Esophagus (tissue), 2 donors: ENCODE measurements at regions not wholly inside any gene's neighbourhood (a gene's known extent, or its start where the extent isn't known, plus 50 kb on each side); places are given as distances from the start of the nearest gene placed in this dataset.

ENCODE experiments used
- H3K27ac ChIP-seq, 2 donors: one replicate each; pipeline ENCODE4 v1.5.1; 2013; ENCODE audit warnings: low read depth in 2 of 2, mild to moderate bottlenecking in 2 of 2, inconsistent platforms in 1 of 2, low read length in 1 of 2, moderate library complexity in 1 of 2
- H3K27me3 ChIP-seq, 2 donors: one replicate each; pipeline ENCODE4 v1.6.1; 2013; ENCODE audit warnings: low read length in 2 of 2, control low read depth in 1 of 2, mild to moderate bottlenecking in 1 of 2; ENCODE audit not compliant: insufficient read depth in 2 of 2, control insufficient read depth in 1 of 2
- H3K36me3 ChIP-seq, 2 donors: one replicate each; pipeline ENCODE4 v1.6.1; 2013; ENCODE audit warnings: low read length in 1 of 2; ENCODE audit not compliant: control insufficient read depth in 2 of 2, insufficient read depth in 2 of 2
- H3K4me1 ChIP-seq, 2 donors: one replicate each; pipeline ENCODE4 v1.6.1; 2013; ENCODE audit warnings: low read length in 1 of 2; ENCODE audit not compliant: control insufficient read depth in 2 of 2, insufficient read depth in 2 of 2
- H3K4me3 ChIP-seq, 2 donors: one replicate each; pipeline ENCODE4 v1.5.1; 2013; ENCODE audit warnings: low read length in 2 of 2, mild to moderate bottlenecking in 2 of 2, low read depth in 1 of 2, moderate library complexity in 1 of 2
- H3K9me3 ChIP-seq, 2 donors: one replicate each; pipeline ENCODE4 v1.6.1; 2013; ENCODE audit warnings: mild to moderate bottlenecking in 2 of 2, low read depth in 1 of 2, low read length in 1 of 2, moderate library complexity in 1 of 2; ENCODE audit not compliant: control insufficient read depth in 2 of 2, insufficient read depth in 1 of 2
- WGBS, 2 donors: extraction: QIAGEN DNeasy Blood & Tissue Kit; methylation state at CpG; one replicate each; pipeline ENCODE4 v1.1.7; 2013; 5-methylcytosine and 5-hydroxymethylcytosine counted together
- donor health status: healthy with polysubstance abuse.
- donor health status: Bipolar disorder and iron deficiency.

GRCh38 chr2:55114082-55114481 lies 63.8 kb upstream of the RTN4 start:
- WGBS, 2 donors: 80 to 92% methylated on average over 5 of the region's 5 CpGs
- no peaks in the 10 kb centered on the region for H3K27me3 ChIP-seq
- H3K36me3 ChIP-seq: no peaks in the 10 kb centered on the region
- no peak overlapping the region for H3K27ac ChIP-seq
- H3K4me1 ChIP-seq: peaks cover 0 to 2% of the 10 kb centered on the region in 2 donors
- no peaks in the 10 kb centered on the region for H3K9me3 ChIP-seq
- no peak overlapping the region for H3K4me3 ChIP-seq

- Histone ChIP-seq H3K4me1 (peaks cover 0 to 2% of the 10 kb centered on the region in 2 donors), H3K27ac (peak overlapping the region; percentile 62 to 88), H3K9me3 (no peaks in the 10 kb centered on the region), H3K36me3 (no peaks in the 10 kb centered on the region), H3K4me3 (no peak overlapping the region), H3K27me3 (no peaks in the 10 kb centered on the region)
- 42 to 60% methylated on average over 13 of the region's 13 CpGs for WGBS, 2 donors
Measured at GRCh38 chr2:55112229-55113031, 62.2 kb upstream of the RTN4 start.

DNA sequence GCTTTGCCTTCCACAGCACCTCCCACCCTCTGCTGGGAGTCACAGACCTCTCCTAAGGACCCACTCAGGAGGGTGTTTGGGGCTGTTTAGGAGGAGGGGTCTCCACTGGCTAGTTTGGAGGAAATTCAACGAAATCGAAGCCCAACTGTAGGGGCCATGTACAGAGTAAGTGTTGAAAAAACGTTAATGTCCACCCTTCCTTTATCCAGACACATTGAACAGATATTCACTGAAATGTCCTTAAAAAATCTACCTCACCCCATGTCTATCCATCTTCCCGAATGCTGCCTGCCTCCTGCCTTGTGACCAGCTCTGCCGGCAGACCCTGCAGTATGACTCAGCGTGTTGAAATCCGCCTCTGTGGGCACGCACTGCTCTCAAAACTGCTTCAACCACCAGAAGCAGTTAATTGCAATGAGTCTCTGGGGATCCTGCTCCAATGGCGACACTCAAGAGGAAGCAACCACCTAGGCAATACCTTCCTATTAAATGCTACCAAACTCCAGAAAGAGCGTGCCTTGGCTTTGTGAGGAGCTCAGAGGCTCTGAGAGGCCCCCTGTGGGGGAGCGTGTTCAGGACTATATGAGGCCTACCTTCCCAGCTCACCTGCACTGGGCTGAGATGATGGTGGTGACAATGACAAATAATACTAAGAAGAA lies 61.4 kb upstream of the RTN4 start:
- Histone ChIP-seq H3K27me3 (no peaks in the 10 kb centered on the region), H3K4me1 (peaks cover 0 to 2% of the 10 kb centered on the region in 2 donors), H3K9me3 (no peaks in the 10 kb centered on the region), H3K27ac (peak overlapping the region; percentile 62 to 88), H3K4me3 (no peak overlapping the region), H3K36me3 (no peaks in the 10 kb centered on the region)
- WGBS, 2 donors: 64 to 77% methylated on average over 11 of the region's 11 CpGs

DNA sequence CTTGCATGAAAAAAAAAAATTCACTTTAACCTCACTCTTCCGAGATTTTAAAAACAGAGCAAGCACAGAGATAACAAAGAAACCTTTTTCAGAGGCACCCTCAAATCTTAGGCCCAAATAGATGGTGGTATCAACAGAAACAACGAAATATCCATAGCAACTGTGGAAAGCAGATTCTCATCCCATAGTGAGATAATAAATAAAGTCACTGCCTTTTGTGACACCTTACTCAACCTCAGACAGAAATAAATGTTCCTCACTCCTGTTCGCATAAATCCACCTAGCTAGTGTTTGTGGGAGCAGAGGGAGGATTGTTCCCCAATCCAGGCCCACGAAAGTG lies 60.9 kb upstream of the RTN4 start:
- H3K4me1 ChIP-seq: peaks cover 0 to 2% of the 10 kb centered on the region in 2 donors
- WGBS, 2 donors: 84 to 86% methylated on average over 4 of the region's 4 CpGs
- H3K4me3 ChIP-seq: no peak overlapping the region
- H3K27me3 ChIP-seq: no peaks in the 10 kb centered on the region
- peak overlapping the region; percentile 62 to 88 for H3K27ac ChIP-seq
- no peaks in the 10 kb centered on the region for H3K36me3 ChIP-seq
- no peaks in the 10 kb centered on the region for H3K9me3 ChIP-seq

DNA sequence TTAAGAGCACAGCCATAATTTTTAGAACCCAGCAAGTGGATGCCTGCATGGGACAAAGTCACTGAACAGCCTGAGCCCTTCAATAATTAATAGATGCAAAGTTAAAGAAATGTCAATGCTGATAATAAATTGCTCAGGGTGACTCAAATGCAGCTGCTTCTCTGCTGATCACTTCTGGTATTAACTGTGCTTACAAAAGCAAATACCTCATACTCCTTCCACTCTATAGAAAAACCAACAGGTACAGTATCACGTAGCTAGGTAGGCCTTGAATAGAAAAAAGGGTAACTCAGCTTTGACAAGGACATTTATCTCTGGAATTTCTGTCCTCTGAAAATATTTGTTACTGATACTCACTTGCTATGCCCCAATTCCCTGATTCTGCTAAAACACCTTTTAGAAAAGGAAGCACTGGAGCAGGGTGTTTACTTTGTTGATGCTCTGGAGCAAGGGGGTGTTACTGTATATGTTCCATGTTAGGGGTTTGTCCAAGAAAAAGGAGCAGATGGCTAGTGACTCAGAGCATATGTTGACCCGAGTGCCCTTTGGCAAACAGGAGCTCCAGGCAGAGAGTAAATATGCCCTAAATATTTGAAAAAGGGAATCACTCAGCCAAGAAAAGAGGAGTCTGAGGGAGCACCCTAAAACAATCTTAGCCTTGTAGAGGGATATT lies 59.1 kb upstream of the RTN4 start:
- WGBS, 2 donors: 44 to 51% methylated on average over 2 of the region's 2 CpGs
- Histone ChIP-seq H3K36me3 (no peaks in the 10 kb centered on the region), H3K9me3 (no peaks in the 10 kb centered on the region), H3K27me3 (no peaks in the 10 kb centered on the region), H3K4me3 (no peak overlapping the region), H3K4me1 (peaks cover 0 to 2% of the 10 kb centered on the region in 2 donors), H3K27ac (peak overlapping the region in 1 of 2 donors; percentile 41)

- Histone ChIP-seq H3K4me3 (no peak overlapping the region), H3K9me3 (no peaks in the 10 kb centered on the region), H3K36me3 (no peaks in the 10 kb centered on the region), H3K27ac (no peak overlapping the region), H3K27me3 (no peaks in the 10 kb centered on the region), H3K4me1 (peaks cover 0 to 2% of the 10 kb centered on the region in 2 donors)
- 68 to 77% methylated on average over 7 of the region's 7 CpGs for WGBS, 2 donors
Measured at GRCh38 chr2:55108456-55109160, 58.4 kb upstream of the RTN4 start.

- no peaks in the 10 kb centered on the region for H3K36me3 ChIP-seq
- no peak overlapping the region for H3K27ac ChIP-seq
- H3K4me3 ChIP-seq: no peak overlapping the region
- no peaks in the 10 kb centered on the region for H3K27me3 ChIP-seq
- no peaks in the 10 kb centered on the region for H3K4me1 ChIP-seq
- H3K9me3 ChIP-seq: no peaks in the 10 kb centered on the region
Measured at GRCh38 chr2:55107436-55107835, 57.2 kb upstream of the RTN4 start.

DNA sequence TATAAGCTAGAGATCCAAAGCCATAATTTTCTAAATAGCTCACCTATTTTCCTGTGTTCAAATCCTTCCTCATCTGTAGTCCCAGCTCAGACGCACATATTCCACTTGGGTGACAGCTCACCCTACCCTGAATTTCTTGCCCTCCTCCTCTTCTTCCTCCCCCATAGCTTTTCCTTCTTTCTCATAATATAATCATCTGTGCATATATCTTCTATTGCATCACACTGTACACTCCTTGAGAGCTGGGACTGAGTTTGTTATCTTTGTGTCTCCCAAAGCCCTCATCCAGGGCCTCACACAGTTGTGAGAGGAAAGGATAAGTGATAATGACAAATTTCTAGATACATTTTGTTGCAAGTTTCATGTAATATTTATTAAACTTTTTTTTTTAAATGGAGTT lies 55.9 kb upstream of the RTN4 start:
- WGBS, 2 donors: 90 to 94% methylated on average over 1 of the region's 1 CpG
- H3K27me3 ChIP-seq: no peaks in the 10 kb centered on the region
- no peaks in the 10 kb centered on the region for H3K4me1 ChIP-seq
- no peak overlapping the region for H3K27ac ChIP-seq
- H3K36me3 ChIP-seq: no peaks in the 10 kb centered on the region
- no peak overlapping the region for H3K4me3 ChIP-seq
- H3K9me3 ChIP-seq: no peaks in the 10 kb centered on the region

- H3K36me3 ChIP-seq: no peaks in the 10 kb centered on the region
- WGBS, 2 donors: 93 to 98% methylated on average over 2 of the region's 2 CpGs
- no peak overlapping the region for H3K4me3 ChIP-seq
- H3K27ac ChIP-seq: no peak overlapping the region
- no peaks in the 10 kb centered on the region for H3K27me3 ChIP-seq
- H3K9me3 ChIP-seq: no peaks in the 10 kb centered on the region
- no peaks in the 10 kb centered on the region for H3K4me1 ChIP-seq
Measured at GRCh38 chr2:55105456-55105855, 55.2 kb upstream of the RTN4 start.
